B cell (primary cell): ENCODE measurements at regions not wholly inside any gene's neighbourhood (a gene's known extent, or its start where the extent isn't known, plus 50 kb on each side); places are given as distances from the start of the nearest gene placed in this dataset.

Experiments
- EZH2 ChIP-seq: IDR thresholded peaks from 2 replicates; pipeline ENCODE4 v1.6.1; 2012; ENCODE audit warnings: borderline replicate concordance, low read depth, mild to moderate bottlenecking, moderate library complexity, low read length; ENCODE audit not compliant: insufficient read depth, poor library complexity, severe bottlenecking
- TF ChIP-seq, protein P1 (sequence below): fragments of 200-600 bp; IDR thresholded peaks from one replicate; pipeline ENCODE4 v1.8.0; 2022; ENCODE audit warnings: antibody characterized with exemption, mild to moderate bottlenecking

DNA sequence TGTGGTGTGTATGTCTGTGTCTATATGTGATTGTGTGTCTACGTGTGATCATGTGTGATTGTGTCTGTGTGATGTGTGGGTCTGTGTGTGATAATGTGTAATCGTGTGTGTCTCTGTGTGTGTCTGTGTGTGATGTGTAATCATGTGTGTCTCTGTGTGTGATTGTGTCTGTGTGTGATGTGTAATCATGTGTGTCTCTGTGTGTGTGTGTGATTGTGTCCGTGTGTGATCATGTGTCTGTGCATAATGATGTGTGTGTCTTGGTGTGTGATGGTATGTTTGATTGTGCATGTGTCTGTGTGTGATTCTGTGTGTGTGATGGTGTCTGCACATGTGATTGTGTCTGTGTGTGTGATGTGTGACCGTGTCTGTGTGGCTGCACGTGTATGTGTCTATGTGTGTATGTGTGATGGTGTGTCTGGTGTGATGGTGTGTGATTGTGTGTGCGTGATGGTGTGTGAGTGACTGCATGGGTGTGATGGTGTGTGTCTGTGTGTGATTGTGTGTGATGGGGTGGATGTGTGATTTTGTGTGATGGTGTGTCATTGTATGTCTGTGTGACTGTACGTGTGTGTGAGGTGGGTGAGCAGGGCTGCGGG, 78.9 kb downstream of the RTP5 start:
- no peak for TF ChIP-seq EZH2
- TF ChIP-seq, protein P1, sequence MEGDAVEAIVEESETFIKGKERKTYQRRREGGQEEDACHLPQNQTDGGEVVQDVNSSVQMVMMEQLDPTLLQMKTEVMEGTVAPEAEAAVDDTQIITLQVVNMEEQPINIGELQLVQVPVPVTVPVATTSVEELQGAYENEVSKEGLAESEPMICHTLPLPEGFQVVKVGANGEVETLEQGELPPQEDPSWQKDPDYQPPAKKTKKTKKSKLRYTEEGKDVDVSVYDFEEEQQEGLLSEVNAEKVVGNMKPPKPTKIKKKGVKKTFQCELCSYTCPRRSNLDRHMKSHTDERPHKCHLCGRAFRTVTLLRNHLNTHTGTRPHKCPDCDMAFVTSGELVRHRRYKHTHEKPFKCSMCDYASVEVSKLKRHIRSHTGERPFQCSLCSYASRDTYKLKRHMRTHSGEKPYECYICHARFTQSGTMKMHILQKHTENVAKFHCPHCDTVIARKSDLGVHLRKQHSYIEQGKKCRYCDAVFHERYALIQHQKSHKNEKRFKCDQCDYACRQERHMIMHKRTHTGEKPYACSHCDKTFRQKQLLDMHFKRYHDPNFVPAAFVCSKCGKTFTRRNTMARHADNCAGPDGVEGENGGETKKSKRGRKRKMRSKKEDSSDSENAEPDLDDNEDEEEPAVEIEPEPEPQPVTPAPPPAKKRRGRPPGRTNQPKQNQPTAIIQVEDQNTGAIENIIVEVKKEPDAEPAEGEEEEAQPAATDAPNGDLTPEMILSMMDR = no peak
